ENCODE measurements at regions not wholly inside any gene's neighbourhood (a gene's known extent, or its start where the extent isn't known, plus 50 kb on each side); places are given as distances from the start of the nearest gene placed in this dataset.

DNA sequence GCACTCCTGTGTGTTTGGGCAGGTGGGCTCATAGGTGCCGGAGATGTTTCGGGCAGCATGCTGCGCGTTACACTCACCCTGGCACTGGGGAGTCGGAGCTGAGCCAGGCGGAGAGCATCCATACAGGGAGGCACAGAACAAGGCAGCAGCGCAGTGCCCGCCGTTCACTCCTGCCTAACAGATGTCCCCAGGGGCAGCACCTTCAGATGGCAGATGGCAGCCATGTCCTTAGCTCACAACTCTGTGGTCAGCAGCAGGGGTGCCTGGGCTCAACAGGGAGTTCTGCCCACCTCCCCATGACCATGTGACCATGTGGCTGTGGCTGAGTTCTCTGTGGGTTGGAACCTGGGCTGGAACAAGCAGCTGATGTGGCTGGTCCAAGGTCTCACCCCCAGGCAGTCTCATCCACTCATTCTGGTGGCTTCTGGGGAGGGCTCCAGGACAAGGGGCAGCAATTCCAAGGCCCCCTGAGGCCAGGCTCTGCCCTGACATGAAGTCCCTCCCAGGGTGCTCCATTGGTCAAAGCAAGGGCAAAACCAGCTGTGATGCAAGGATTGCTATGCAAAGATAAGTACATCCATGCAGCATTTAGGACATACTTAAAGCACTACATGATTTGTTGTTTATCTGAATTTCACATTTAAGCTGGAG is 64.2 kb downstream of the MRPL36 start:
- Histone ChIP-seq H4K20me1 (ENCODE audit: insufficient read depth) (no peaks in the 10 kb centered on the region), H3F3A (replicated peaks; ENCODE audit: insufficient read depth) (no peaks in the 10 kb centered on the region), H3K9ac (no peak overlapping the region), H3K27me3 (ENCODE audit: insufficient read depth) (peaks cover 21% of the 10 kb centered on the region; the same call in 1 of the 2 replicates), H3K36me3 (replicated peaks in 1 of 2; ENCODE audit: control insufficient read depth in 1 of 2, insufficient read depth in 2 of 2, low read length in 1 of 2) (no peaks in the 10 kb centered on the region), H3K9me3 (no peaks in the 10 kb centered on the region), H3K4me1 (ENCODE audit: control insufficient read depth in 1 of 2, insufficient read depth in 2 of 2, low read depth in 1 of 2, low read length in 1 of 2) (no peaks in the 10 kb centered on the region), H2AFZ (ENCODE audit: low read depth) (no peak overlapping the region), H3K27ac (ENCODE audit: low read depth in 2 of 2, low read length in 1 of 2) (no peak overlapping the region), H3K4me2 (no peak overlapping the region), H3K9me2 (no peaks in the 10 kb centered on the region), H3K4me3 (ENCODE audit: low read depth in 2 of 2, low read length in 1 of 2) (no peak overlapping the region), H3K79me2 (ENCODE audit: insufficient read depth) (no peaks in the 10 kb centered on the region)
- ChIA-PET CTCF (interaction anchor here (0.8 kb wide), 1 partner anchor 568 kb away, joined by 3 read pairs; no protein-coding TSS in a partner anchor), POLR2A (interaction anchor here (0.6 kb wide), 1 partner anchor 14 kb away, joined by 3 read pairs; no protein-coding TSS in a partner anchor)
- WGBS (ENCODE audit: low lambda C conversion rate), result 32% methylated on average over 4 of the region's 9 CpGs
- TF ChIP-seq, protein P1, sequence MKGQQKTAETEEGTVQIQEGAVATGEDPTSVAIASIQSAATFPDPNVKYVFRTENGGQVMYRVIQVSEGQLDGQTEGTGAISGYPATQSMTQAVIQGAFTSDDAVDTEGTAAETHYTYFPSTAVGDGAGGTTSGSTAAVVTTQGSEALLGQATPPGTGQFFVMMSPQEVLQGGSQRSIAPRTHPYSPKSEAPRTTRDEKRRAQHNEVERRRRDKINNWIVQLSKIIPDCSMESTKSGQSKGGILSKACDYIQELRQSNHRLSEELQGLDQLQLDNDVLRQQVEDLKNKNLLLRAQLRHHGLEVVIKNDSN (IDR thresholded peaks at IDR 0.05; ENCODE audit: borderline replicate concordance, low read depth), result no peak
- no peak for TF ChIP-seq FOXJ3 (CRISPR knock-in tag; IDR thresholded peaks at IDR 0.05)
- TF ChIP-seq, protein P2, sequence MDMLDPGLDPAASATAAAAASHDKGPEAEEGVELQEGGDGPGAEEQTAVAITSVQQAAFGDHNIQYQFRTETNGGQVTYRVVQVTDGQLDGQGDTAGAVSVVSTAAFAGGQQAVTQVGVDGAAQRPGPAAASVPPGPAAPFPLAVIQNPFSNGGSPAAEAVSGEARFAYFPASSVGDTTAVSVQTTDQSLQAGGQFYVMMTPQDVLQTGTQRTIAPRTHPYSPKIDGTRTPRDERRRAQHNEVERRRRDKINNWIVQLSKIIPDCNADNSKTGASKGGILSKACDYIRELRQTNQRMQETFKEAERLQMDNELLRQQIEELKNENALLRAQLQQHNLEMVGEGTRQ (IDR thresholded peaks at IDR 0.05; ENCODE audit: borderline replicate concordance, low read depth, low read length), result no peak
- no peak for TF ChIP-seq MEF2A (IDR thresholded peaks at IDR 0.05; ENCODE audit: borderline replicate concordance, low read depth)
- TF ChIP-seq SMC3 (IDR thresholded peaks at IDR 0.05; ENCODE audit: low read depth, low read length), result no peak
- no peak for TF ChIP-seq CHD2 (IDR thresholded peaks at IDR 0.05; ENCODE audit: low read length, partially characterized antibody)
- no peak for TF ChIP-seq FOSL2 (IDR thresholded peaks at IDR 0.05; ENCODE audit: borderline replicate concordance, low read depth)
- TF ChIP-seq RAD21 (IDR thresholded peaks at IDR 0.05; ENCODE audit: low read length), result no peak
- TF ChIP-seq NFIC (IDR thresholded peaks at IDR 0.05; ENCODE audit: borderline replicate concordance), result no peak
- TF ChIP-seq, protein P3, sequence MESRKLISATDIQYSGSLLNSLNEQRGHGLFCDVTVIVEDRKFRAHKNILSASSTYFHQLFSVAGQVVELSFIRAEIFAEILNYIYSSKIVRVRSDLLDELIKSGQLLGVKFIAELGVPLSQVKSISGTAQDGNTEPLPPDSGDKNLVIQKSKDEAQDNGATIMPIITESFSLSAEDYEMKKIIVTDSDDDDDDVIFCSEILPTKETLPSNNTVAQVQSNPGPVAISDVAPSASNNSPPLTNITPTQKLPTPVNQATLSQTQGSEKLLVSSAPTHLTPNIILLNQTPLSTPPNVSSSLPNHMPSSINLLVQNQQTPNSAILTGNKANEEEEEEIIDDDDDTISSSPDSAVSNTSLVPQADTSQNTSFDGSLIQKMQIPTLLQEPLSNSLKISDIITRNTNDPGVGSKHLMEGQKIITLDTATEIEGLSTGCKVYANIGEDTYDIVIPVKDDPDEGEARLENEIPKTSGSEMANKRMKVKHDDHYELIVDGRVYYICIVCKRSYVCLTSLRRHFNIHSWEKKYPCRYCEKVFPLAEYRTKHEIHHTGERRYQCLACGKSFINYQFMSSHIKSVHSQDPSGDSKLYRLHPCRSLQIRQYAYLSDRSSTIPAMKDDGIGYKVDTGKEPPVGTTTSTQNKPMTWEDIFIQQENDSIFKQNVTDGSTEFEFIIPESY (IDR thresholded peaks at IDR 0.05; ENCODE audit: borderline replicate concordance, low read depth), result no peak
- TF ChIP-seq, protein P4, sequence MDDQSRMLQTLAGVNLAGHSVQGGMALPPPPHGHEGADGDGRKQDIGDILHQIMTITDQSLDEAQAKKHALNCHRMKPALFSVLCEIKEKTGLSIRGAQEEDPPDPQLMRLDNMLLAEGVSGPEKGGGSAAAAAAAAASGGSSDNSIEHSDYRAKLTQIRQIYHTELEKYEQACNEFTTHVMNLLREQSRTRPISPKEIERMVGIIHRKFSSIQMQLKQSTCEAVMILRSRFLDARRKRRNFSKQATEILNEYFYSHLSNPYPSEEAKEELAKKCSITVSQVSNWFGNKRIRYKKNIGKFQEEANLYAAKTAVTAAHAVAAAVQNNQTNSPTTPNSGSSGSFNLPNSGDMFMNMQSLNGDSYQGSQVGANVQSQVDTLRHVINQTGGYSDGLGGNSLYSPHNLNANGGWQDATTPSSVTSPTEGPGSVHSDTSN (IDR thresholded peaks at IDR 0.05), result no peak
- no peak for TF ChIP-seq NRF1 (IDR thresholded peaks at IDR 0.05; ENCODE audit: low read depth, low read length)
- TF ChIP-seq EZH2phosphoT487 (IDR thresholded peaks at IDR 0.05; ENCODE audit: borderline replicate concordance, low read depth), result no peak
- TF ChIP-seq TEAD4 (IDR thresholded peaks at IDR 0.05; ENCODE audit: borderline replicate concordance, insufficient read depth), result no peak
- TF ChIP-seq, protein P5, sequence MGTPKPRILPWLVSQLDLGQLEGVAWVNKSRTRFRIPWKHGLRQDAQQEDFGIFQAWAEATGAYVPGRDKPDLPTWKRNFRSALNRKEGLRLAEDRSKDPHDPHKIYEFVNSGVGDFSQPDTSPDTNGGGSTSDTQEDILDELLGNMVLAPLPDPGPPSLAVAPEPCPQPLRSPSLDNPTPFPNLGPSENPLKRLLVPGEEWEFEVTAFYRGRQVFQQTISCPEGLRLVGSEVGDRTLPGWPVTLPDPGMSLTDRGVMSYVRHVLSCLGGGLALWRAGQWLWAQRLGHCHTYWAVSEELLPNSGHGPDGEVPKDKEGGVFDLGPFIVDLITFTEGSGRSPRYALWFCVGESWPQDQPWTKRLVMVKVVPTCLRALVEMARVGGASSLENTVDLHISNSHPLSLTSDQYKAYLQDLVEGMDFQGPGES (IDR thresholded peaks at IDR 0.05; ENCODE audit: low read depth, low read length), result no peak
- TF ChIP-seq, protein P6, sequence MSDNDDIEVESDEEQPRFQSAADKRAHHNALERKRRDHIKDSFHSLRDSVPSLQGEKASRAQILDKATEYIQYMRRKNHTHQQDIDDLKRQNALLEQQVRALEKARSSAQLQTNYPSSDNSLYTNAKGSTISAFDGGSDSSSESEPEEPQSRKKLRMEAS (IDR thresholded peaks at IDR 0.05; ENCODE audit: low read depth), result no peak
- no peak for TF ChIP-seq RFX5 (IDR thresholded peaks at IDR 0.05; ENCODE audit: low read length)
- TF ChIP-seq RXRA (IDR thresholded peaks at IDR 0.05; ENCODE audit: borderline replicate concordance, low read depth), result no peak
- no peak for DNase-seq
